HFF-Myc (cell line): ENCODE measurements at regions not wholly inside any gene's neighbourhood (a gene's known extent, or its start where the extent isn't known, plus 50 kb on each side); places are given as distances from the start of the nearest gene placed in this dataset.
"Not testable (repeated sequence)": the region's sequence is repeated elsewhere in the genome, so short reads cannot be mapped to it uniquely, and the experiment has no call there.

Source experiments
- DNase-seq: peaks from one replicate; pipeline ENCODE4 v3.0.0-alpha.2; 2011; ENCODE audit warnings: low read depth; ENCODE audit errors: extremely low read depth
- H3K4me3 ChIP-seq: replicated peaks from 2 replicates; pipeline ENCODE4 v1.5.1; 2011; ENCODE audit warnings: low read depth, mild to moderate bottlenecking, control low read depth, low read length
- CTCF ChIP-seq: IDR thresholded peaks from 2 replicates; pipeline ENCODE4 v1.5.1; 2012; ENCODE audit warnings: mild to moderate bottlenecking, low read depth, low read length, control low read depth; ENCODE audit errors: missing control alignments

- DNase-seq = no peak
- H3K4me3 ChIP-seq = no peak overlapping the region
- TF ChIP-seq CTCF = peak; percentile 25
These were observed 54.4 kb upstream of the JAK1 start for GRCh38 chr1:65020774-65021173.

GRCh38 chr1:65021795-65022194 lies 55.4 kb upstream of the JAK1 start:
- H3K4me3 ChIP-seq = no peak overlapping the region
- no peak for DNase-seq
- TF ChIP-seq CTCF = no peak

- no peak overlapping the region for H3K4me3 ChIP-seq
- no peak for TF ChIP-seq CTCF
- no peak for DNase-seq
These were observed 55.9 kb upstream of the JAK1 start for GRCh38 chr1:65022216-65022615.

- TF ChIP-seq CTCF = no peak
- H3K4me3 ChIP-seq = no peak overlapping the region
- no peak for DNase-seq
These were observed 59.4 kb upstream of the JAK1 start for GRCh38 chr1:65025794-65026193.

GRCh38 chr1:65026235-65026634 lies 59.9 kb upstream of the JAK1 start:
- H3K4me3 ChIP-seq = no peak overlapping the region
- DNase-seq = no peak
- no peak for TF ChIP-seq CTCF

GRCh38 chr1:65027666-65028358 lies 61.5 kb upstream of the JAK1 start:
- no peak for TF ChIP-seq CTCF
- no peak for DNase-seq
- H3K4me3 ChIP-seq = no peak overlapping the region

GRCh38 chr1:65029434-65029833 lies 63.1 kb upstream of the JAK1 start:
- H3K4me3 ChIP-seq, DNase-seq: not testable (repeated sequence)

GRCh38 chr1:65034879-65035278 lies 68.5 kb upstream of the JAK1 start:
- DNase-seq, H3K4me3 ChIP-seq: not testable (repeated sequence)
